T-helper 2 cell treated with Interferon-gamma antibody and Interleukin-4, amounts not matched to agents 100 ng/mL and 5 ng/mL, for 36 hours (primary cell): ENCODE measurements at regions not wholly inside any gene's neighbourhood (a gene's known extent, or its start where the extent isn't known, plus 50 kb on each side); places are given as distances from the start of the nearest gene placed in this dataset.

Experiments
- intact Hi-C: fragments of 100-400 bp; cut with micrococcal nuclease; formaldehyde crosslinking; loops from one replicate; pipeline ENCODE4 v1.15.1; 2023

DNA sequence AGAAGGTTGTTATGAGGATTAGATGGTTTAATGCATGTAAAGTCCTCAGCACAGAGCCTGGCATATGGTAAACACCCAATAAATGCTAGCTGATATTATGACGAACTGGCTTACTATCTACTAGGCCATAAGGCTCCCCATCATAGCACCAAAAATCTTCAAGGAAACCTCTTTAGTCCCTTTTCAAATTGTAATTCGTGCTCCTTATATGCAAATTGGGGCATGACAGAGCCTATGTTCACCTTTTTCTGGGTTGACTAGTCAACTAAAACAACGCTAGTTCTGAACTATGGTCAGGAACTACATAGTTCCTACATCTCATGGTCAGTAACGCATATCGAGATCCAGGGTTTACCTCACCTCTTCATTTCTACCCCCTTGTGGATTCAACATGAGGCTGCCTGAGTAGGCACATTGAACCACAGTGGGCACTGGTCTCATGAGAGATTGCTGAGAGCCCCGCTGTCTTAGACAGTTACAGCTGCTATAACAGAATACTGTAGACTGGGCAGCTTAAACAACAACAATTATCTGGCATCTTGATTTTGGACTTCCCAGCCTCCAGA is 97.2 kb upstream of the TNFAIP3 start:
- intact Hi-C loops, result no loop called here

DNA sequence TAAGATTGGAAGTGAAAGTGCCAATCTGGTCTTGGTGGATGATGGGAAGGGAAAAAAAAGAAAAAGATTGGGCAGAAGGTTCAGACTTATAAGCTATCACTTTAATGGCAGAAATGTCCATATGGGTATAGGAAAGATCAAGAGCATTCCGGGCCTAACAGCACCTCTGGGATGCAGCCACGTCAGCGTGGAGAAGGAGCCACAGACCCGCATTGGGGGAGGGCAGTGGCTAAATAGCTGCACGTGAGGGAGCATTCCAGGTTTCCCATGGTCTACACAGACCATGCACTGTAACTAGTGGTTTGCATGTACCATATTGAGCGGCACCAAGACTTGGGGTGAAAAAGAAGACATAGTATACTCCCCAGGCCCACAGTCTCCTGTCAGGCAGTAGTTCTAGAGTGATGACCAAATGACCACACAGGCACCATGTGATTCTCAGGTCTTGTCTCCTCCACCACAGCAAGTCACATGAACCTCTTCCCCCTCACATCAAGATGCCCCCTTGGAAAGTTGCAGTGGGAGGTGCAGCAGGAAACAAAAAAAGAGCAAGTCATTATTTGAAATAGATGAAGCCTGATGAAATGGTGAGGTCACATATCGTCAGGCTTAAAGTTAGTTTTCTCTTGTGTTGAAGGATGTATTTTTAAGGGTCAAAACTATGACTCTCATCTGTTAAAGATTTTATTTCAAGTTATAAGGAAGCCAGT is 94.4 kb upstream of the TNFAIP3 start:
- intact Hi-C loops, result no loop called here

DNA sequence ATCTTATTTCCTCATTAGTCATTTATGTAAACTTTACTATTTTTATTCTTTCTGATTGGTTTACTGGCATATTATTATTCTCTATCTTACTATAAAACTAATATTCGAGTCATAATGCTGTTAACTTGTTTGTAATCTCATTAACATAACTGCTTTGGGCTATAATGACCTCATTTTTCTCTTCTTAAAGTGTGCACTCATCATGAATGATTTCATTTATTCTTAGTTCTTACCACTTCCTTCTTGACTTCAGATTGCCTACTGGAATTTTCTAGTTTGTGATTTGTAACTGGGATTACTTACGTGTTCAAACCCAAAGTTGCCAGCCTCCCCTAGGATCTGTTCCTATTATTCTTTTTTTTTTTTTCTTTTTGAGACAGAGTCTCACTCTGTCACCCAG is 91.8 kb upstream of the TNFAIP3 start:
- intact Hi-C loops, result no loop called here

DNA sequence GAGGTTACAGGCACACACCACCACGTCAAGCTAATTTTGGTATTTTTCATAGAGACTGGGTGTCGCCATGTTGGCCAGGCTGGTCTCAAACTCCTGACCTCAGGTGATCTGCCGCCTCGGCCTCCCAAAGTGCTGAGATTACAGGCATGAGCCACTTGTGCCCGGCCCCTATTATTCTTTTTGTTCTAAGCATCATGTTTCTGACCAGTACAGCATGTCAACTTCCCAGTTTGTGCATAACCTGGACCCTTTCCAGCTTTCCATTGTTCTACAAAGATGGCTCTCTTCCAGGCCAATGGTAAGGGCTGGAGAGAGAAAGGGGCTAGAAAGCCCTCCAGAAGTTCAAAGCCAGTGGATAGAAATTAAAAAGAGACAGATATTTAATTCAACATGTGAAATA is 91.3 kb upstream of the TNFAIP3 start:
- intact Hi-C loops, result no loop called here

DNA sequence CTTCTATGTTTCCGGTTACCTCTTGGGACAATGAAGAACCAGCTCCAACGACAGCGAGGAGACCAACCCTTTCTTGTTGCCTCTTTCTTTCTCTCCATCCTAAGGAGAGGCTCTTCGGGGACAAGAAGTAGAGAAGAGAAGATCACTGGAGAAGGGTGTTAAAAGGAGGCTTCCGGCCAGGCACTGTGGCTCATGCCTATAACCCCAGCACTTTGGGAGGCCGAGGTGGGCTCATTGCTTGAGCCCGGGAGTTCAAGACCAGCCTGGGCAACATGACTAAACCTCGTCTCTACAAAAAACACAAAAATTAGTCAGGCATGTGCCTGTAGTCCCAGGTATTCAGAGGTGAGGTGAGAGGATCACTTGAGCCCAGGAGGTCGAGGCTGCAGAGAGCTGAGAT is 90.8 kb upstream of the TNFAIP3 start:
- intact Hi-C loops, result no loop called here

DNA sequence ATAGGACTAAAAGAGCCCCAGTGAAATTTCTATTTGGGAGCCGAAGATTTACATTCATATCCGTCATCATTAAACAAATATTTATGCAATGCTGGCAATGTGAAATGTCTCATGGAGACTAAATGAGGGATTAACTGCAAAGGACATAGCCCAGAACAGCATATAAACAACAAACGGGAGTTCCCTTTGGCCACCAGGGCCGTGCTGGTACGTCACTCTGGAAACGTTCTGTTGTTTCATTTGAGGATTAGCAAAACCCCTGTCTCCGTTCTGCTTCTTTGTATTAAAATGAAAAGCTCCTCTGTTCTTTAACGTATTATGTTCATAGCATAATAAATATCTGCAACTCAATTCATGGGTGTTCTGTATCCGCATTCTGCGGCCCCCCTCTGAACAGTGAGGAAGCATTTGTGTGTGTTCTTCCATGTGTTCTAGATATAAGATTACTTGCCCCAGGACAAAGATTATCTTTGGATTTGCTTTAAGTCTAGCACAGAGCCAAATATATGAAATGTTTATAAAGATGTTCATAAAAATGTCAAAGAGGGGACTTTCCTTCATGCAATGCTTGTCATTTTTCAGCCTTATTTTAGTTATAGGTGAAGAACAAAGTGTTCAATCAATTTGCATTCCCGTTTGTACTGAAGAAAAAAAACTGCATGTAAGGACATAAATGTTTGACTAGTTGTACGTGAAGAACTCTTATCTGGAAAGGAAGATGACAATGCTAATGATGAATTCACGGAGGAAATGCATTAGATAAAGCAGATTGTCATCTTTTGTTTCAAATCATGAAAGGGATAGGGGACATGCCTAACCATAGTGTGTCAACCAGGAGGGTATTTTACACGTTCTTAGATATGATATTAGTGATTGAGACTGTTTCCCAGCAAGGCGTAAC is 90.0 kb upstream of the TNFAIP3 start:
- intact Hi-C loops, result no loop called here

DNA sequence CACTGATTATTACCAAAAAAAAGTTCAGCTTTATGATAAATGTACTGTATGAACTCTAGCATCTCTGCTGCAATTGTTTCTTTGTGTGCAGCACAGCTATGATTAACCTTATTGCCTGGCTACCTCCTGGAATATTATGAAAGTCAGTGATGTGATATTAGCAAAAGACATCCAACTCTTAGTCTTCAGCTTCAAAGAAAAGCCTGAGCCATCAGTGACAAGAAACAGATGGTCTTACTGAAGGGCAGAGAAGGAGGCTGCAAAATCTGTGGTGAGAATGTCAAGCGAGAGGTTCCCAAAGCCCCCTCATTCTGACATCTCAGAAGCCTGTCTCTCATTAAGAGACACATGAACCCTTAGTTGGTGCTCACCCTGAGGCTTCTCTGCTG is 89.4 kb upstream of the TNFAIP3 start:
- intact Hi-C loops, result no loop called here

DNA sequence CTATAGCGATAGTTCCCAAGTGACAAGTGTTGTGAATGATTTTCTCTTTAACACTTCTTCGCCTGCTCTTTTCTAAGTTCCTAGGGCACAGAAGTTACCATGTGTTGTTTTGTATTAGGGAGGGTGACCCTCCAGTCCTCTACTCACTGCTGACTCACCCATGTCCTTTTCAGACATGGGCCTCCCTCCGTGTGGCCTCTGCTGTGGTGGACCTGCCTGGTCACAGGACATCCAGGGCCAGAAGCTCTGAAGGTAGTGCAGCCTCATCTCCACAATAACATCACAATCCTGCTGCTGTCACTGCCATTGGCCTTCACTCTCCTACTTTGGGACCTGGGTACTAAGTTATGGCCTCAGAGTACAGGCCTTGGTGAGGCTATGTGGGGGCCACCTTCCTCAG is 87.1 kb upstream of the TNFAIP3 start:
- intact Hi-C loops, result no loop called here

DNA sequence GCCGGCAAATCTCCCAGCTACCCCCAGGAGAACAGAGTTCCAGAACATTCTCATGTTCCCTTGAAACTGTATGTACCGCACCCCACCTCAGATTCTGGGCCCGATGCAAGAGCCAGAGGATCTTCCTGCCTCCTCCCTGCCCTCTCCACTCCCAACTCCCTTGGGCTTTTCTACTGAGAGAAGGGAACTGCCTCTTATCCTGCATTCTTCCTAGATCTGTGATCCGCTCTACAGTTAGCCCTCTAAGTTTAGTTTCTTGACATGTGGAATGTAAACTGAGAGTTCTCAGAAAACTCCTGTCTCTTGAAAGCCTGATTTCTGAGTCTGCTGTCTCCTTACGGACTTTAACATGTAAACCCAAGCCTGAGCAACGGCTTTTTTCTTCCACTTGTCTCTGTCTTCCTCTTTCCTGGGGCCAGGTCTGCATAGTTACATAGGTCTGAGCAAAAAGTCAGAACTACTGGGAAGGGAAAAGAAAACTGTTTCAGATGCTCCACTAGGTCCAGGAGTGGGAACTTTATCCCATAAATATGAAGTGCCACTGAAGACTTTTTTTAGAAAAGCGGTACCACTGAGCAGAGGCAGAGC is 86.5 kb upstream of the TNFAIP3 start:
- intact Hi-C loops, result no loop called here

DNA sequence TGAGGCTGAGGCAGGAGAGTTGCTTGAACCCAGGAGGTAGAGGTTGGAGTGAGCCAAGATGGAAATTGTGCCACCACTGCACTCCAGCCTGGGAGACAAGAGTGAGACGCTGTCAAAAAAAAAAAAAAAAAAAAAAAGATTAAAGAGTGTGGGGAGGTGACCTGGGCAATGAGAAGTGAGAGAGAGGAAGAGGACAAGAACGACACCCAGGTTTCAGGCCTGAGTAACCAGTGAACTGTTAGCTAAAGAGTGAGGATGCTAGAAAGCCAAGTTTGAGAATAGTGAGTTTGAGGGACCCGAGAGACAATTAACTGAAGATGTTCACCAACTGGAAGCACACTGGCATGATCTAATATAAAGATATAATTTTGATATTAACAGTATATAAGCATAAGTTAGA is 85.4 kb upstream of the TNFAIP3 start:
- intact Hi-C loops, result no loop called here

DNA sequence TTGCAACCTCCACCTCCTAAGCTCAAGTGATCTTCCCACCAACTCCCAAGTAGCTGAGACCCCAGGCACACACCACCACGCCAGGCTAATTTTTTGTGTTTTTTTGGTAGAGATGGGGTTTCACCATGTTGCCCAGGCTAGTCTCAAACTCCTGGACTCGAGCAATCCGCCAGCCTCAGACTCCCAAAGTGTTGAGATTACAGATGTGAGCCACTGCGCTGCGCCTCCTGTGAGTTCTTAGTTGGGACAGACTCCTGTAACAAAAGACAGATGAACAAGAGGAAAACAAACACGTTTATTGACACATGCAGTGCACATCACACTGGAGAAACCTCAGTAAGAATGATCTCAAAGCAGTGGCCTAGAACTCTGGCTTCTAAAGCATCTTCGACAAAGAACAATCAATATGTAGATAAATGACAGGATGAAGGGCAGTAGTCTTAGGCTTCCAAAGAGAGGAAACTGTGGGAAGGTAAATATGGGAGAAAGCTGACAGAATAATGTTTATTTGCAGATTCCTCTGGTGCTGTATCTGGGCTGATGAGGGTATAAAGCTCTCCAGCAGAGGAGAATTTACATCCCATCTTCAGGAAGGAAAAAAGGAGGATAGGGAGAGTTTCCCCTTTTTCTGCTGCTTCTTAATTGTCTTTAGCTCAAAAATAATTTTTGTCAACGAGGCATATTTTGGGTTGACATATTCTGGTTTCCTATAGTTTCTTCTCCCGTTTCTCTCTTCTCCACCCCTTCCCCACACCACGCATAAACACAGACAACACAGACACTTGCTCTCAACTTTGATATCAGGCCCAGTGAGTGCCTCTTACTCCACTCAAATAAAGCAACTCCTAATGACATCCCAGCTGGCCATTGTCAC is 84.7 kb upstream of the TNFAIP3 start:
- intact Hi-C loops, result no loop called here

DNA sequence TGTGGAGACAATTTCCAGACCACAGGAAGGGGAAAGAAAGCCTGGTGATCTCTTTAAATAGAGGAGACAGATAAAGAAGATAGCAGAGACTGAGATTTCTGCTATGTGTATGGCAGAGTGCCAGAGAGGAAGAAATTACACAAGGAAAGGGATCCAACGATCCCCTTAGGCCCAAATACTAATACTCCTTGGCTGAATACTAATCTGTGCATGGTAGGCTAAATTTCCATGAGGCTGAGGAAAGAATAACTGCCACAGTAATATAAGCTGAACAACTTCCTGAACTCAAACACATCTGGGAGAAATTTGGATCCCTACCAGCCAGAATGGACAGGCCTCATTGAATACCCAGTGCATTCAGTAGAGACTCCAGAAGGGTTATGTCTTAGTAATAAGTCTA is 83.3 kb upstream of the TNFAIP3 start:
- intact Hi-C loops, result no loop called here

DNA sequence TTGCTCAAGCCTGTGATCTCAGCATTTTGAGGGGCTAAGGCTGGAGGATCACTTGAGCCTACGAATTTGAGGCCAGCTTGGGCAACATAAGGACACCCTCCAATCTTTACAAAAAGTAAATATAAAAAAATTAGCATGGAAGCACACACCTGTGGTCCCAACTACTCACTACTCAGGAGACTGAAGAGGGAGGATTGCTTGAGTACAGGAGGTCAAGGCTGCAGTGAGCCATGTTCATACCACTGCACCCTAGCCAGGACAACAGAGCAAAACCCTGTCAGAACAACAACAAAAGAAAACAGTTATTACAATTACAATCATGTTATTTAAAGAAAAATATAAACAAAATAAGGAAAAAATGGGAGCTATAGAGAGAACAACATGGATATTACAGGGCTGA is 82.5 kb upstream of the TNFAIP3 start:
- intact Hi-C loops, result no loop called here

DNA sequence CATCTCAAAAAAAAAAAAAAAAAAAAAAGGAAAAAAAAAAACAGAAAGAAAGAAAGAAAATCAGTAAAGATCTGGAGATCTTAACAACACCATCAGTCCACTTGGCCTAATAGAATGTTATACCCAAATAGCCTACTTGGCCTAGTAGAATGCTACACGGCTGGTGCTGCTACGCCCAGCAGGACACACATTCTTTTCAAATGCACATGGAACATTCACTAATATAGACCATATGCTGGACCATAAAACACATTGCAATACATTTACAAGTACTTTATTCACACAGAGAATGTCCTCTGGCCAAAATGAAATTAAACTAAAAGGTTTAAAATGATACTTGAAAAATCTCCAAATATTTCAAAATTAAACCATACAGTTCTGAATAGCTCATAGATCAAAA is 80.0 kb upstream of the TNFAIP3 start:
- intact Hi-C loops, result no loop called here

DNA sequence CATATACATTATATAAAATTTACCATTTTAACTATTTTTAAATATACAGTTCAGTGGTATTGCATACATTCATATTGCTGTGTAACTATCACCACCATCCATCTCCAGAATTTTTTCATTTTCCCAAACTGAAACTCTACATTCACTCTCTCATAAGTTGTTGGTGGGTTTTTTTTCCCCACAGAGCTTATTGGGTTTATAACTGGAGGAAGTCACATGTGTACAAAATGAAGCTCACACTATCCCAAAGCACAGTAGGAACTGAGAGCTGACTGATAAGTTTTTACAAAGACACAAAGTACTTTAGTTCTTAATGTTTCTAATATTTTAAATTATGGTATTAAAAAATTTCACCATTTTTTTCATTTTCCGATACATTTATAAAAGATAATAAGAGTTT is 78.8 kb upstream of the TNFAIP3 start:
- intact Hi-C loops, result no loop called here

DNA sequence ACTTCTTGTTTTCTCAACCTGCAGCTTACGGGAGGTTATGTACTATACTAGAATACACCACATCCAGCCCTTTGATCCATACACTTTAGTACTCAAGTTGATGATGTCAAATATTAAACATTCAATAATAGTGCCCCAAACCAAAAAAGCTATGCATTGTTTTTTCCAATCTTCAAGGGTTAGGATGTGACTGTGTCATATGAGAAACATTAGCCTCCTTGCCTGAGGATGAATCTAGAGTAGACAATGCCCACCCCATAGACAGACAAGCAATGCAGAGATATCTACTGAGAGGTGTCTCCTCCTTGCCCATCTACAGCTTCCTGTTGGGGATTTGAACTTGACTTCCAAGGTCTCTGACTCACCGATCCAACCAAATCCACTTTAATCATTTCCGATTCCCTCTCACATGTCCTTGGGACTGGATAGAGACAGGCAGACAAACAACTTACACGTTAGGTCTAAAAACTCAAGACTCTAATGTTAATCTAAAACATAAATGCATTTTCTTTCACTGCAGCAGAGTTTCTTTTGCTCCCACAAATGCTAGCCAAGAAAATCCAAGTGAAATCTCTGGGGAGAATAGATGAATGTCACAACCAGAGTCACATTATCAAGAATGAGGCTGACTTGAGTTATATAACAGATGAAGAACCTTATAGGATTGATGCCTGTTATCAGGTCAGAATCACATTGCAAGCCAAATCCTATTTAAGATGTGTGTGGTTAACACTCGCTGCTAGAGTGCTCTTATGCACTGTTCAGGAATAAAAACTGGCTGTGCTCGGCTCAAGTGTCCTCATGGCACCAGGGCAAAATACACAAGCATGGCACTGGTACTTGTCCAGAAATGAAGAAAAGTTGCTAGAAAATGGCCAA is 75.5 kb upstream of the TNFAIP3 start:
- intact Hi-C loops, result loop anchor here (5.0 kb wide), 3 partner anchors 34 to 74 kb away; no protein-coding TSS in a partner anchor

DNA sequence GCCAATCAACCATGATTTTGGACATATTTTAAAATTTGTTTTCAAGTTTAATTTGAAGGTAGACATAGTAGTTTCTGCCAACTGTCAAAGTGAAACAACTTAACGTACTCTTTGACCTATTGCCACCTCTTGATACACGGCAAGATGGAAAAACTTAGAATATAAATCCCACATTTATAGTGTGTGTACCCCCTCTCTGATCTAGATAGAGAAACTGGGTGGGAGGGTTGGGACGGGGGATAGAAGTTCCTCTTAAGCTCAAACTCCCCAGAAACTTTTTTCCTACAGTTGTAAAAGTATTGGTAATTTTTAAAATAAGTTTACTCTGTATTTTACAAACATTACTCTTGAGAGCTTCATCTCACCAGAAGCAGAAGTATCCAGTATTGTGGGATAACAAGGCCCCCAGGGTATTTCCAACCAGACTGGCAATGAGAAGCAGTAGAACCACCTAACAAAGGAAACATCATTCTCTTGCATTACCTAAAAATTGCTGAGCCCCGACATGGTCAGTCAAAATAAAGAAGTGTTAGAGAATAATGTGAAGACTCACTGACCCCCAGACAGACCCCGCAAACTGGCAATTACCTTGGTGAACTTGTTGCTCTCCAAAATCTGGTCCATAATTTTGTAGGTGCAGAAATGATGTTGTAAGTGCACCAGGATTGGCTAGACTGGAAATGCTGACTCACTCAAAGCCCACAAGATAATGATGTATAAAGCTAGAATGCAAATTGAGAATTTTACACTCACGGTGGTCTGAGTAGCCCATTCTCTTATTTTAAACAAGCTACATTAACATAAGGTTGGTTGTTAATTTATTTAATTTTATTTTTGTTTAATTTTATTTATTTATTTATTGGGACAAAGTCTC is 74.7 kb upstream of the TNFAIP3 start:
- intact Hi-C loops, result loop anchor here (5.0 kb wide), 3 partner anchors 35 to 75 kb away; no protein-coding TSS in a partner anchor

DNA sequence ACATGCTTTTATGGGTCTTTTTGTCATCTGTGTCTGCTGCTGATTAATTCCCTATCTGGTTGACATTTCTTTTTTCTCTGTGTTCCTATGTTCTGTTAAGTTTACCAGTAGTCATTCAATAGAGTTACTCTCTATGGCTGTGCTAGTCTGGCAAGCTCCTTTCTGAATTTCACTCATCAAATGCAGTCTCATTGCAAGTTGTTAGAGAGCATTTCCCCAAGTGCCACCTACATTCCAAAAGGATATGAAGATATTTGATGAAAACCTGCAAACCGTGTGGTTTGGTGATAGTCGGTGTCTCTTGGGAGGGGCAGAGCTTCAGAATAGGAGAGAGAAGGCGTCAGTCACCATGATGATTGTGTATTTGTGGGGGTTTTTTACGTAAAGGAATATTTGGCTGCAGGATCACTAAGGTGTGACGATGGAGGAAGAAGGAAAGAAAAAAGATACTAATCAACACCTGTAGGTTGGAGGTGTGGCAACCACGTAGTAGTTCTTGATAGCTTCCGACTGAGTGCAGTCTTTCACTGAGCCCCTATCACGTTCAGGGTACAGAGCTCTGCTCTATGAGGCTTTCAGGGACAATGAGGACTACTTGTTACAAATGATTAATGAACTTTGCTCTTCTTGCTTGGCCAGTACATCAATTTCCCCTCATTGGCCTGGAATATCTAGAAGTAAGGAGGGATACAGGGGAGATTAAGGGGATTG is 73.1 kb upstream of the TNFAIP3 start:
- intact Hi-C loops, result loop anchor here (2.0 to 5.0 kb wide), 5 partner anchors 17 to 77 kb away; no protein-coding TSS in a partner anchor
